NCI-H524 (cell line): ENCODE measurements at regions not wholly inside any gene's neighbourhood (a gene's known extent, or its start where the extent isn't known, plus 50 kb on each side); places are given as distances from the start of the nearest gene placed in this dataset.
A peak's percentile ranks its signal among the peaks of the same experiment; 100 is the strongest.

Experiments
- DNase-seq, 2 experiments: peaks; one replicate each; lab custom pipeline; 2025; lab: John Stamatoyannopoulos, UW

DNA sequence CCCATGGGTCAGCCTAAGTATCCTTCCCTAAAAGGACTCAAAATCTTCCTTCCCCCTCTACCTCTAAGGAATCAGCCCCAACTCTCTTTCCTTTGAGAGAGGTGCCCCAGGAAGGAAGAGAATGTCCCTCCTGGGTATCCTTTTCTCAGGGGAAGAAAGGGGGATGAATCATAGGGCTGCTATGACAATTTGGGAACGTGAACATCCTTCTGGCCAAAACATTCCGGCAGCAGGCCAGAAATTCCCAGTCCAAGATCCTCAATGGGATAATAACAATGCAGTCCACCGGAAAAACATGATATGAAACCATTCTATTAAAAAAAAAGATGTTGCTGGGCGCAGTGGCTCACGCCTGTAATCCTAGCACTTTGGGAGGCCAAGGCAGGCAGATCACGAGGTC lies 50.8 kb upstream of the CACNA2D3 start:
- no peak for DNase-seq

DNA sequence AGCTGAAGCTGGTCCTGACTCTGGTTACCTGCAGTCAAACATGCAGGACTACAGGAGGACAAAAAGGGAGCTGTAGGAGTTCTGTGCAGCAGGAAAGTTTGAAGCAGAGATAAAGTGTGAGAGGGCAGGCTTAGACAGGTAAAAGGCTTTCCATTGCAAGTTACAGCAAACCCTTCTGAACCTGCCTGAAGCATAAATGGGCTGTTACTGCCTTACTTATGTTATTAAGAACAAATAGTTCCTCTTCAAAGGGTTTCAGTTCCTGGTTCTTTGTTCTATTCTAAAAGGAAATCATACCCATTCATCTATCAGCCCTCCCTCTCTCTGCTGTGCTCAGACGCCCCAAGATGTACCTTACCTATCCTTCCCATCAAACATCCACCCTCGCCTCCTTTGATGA lies 52.4 kb upstream of the CACNA2D3 start:
- no peak for DNase-seq

DNA sequence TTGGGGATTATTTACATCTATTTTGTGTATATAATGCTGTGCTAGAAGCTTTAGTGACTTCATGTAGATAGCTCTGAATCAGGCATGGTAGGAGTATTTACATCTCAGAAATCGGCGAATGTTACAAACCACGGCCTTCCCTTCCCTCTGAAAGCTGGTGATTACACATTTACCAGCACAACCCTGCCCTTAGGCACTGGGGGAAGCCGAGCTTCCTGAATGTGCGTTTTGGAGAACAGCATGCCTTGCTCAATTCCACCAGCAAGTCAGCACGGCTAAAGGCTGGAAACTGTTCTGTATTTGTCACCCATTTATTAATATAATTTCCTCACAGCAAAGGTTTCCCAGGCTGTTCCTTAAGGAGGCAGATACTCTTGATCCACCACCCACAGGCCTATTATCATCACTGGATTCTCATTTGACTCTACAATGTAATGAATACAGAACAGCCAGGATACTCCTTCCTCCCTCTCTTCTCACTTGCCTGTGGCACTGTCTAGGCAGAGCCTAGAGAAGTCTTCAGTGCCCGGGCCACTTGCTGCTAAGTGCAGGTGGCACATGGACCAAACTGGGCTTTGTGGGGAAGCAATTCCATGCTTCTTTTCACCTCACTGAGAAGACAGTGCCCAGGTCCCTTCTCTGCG lies 55.2 kb upstream of the CACNA2D3 start:
- DNase-seq, result no peak

DNA sequence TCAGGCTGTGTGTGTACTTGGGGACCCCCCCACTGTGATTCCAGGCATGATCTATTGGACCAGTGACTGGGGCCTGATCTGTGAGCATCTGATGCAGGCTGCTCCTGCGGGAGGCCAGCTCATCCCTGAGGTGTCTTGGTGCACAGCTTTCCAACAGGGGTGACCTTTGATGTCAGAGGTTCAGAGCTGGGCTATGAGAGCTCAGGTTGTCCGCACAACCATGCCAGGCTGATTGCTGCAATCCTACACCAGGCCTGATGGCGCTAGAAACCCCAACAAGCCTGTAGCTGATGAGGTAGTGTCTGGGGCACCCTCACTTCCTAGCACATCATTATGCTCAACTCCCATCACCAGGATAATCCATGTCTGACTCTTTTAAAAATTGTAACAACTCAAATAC lies 56.1 kb upstream of the CACNA2D3 start:
- no peak for DNase-seq

DNA sequence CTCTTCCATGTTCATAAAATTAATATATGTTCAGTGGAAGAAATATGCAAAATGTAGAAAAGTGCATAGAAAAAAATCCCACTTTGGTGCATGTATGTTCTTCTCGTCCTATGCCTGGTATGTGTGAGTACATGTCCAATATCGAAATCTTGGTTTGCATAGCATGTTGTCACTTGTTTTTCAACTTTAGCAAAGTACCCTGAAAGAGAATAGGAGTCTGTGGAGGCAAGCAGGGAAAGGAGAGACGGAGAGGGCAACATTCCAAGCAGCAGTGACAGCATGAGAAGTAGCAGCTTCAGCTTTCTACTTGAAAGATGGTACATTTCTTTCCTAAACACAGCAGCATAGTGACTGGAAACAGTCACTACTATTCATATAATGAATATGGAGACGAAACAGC lies 56.8 kb upstream of the CACNA2D3 start:
- no peak for DNase-seq

DNA sequence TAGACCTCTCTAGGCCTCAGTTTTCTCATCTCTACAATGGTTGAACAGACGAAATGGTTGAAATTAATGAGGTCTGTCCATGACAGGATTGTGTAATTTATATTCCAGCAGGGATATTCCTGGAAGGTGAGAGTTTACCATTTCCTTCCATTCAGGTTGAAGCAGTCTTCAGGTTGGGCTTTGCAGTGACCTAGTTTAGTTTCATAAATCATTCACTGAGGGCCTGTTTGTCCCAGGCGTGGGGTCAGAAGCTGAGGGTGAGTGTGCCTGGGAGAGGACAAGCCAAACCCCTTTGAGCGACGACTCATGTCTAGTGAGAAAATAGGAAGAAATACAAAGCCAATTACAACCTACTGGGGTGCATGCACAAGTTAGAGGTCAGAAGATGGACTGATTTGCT lies 57.2 kb upstream of the CACNA2D3 start:
- no peak for DNase-seq

DNA sequence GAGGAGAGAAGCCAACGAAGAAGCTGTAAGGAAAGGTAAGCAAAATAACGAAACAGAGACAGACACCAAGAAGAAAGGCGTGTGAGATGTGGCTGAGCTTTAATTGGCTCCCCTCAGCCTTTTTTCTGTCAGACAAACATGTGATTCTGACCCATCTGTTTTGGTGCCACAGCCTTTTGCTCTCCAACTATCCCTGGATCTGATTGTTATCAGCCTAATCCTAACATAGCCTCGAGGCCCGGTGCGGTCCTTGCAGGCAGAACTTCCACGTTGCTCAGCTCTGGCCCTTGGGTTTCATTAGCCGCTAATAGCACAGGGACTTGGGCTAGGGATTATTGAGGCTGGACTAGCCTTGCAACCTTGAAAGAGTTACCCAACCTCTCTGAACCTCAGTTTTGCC lies 57.9 kb upstream of the CACNA2D3 start:
- no peak for DNase-seq

DNA sequence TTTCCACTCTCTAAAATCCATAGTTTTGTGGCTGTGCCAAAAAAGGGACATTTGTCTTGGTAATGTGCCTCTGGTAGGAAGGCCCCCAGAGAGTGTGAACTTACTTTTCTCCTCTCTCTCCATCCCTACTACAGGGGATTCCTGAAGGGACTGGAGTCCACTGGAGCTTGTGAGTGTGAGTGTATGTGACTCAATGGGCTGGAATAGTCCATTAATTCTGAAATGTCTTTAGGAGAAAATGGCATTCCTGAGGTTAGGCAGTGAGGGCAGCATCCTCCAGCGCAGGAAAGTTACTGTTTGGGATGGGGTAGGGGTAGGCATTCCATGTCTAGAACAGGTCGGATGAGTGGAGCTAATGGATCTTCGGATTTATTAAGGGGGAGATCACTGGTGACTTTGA lies 59.8 kb upstream of the CACNA2D3 start:
- no peak for DNase-seq

DNA sequence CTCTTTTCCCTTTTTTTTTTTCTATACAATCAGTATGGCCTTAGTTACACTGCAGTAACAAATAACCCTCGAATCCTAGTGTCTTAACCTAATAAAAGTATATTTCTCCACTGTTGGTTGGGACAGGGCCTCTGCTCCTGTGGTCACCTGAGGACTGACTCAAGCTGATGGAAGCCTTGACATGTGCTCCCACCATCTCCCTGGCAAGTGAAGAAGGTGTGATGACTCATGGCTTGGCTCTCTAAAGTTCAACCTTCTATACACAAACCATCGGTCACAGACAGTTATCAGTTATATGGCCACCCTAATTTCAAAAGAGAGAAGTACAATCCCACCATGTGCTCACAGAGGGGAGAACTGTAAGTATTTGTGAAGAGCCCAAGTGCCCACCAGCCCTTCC lies 65.8 kb upstream of the CACNA2D3 start:
- no peak for DNase-seq

DNA sequence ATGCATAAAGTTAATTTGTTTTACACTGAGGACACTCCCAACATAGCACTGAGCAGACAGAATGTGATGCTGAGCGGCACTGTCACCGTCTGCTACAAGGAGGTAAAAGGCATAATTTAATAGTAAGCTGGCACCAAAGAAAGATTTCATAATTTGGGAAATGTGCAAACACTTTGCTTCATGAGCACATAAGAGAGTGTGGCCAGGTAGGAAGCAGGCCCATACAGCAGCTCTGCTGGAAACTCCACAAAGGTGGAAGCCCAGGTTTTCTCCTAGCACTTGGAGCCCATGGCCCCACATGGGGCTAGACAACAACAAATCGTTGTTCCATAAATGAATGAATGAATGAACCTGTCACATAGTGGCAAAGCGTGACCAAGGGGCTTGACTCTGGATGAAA lies 68.5 kb upstream of the CACNA2D3 start:
- DNase-seq, result no peak

DNA sequence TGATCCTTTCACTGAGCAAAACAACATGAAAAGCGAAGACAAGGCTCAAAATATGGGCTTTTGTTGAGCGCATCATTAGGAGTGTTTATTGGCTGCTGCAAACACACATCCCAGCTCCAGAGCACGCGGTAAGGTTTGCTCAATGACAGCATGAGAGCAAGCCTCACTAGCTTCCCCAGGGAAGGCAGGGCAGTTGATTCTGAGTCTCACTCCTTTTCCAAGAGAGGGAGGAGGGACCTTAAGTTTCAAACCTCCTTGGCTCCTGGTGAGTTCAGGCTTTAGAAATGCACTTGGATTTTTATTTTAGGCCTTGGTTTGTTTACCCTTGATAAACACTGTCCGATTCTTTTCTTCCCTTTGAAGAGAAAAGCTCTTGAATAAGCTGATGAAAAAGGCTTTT lies 69.1 kb upstream of the CACNA2D3 start:
- no peak for DNase-seq

DNA sequence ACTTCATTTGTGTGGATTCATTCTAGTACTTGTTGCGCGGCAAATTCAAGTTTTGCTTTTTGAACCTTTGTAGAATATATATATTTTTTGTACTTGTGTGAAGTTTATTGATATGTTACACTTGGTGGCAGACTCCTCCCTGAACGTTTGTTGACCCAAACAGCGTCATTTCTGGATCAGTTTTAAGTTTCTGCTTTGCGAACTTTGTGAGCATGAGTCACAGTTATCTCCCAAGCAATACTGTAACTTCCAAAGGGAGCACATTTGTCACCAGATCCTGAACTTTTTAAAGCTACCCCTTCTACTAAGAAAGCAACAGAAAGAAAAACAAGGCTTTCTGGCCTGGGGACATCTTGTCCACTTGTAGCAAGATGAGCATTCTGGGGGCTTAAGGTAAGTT lies 74.8 kb upstream of the CACNA2D3 start:
- DNase-seq, result no peak

DNA sequence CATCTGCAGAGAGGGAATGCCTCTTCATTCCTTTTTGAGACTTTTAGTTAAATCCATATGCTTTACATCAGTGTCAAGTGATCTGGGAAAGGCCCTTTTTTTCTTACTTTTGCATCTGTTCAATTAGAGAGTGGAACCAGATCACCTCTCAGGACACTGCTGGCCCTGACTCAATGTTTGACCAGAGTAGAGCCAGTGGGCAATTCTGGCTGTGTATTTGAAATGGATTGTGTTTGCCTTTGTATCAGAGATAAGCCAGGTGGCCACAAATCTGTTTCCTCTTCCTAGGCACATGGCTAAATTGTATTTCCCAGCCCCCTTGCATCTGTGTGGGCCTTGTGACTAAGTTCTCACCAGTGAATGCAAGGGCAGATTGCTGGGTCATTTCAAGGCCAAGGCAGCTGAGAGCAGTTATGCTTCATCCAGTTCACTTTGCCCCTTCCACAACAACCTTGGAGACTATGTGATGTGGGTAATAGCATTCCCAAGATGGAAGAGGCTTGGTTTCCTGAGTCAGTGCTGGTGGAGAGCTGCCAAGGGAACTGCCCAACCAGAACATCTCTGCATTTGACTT lies 75.6 kb upstream of the CACNA2D3 start:
- DNase-seq, result peak in 1 of 2 experiments; percentile 40

DNA sequence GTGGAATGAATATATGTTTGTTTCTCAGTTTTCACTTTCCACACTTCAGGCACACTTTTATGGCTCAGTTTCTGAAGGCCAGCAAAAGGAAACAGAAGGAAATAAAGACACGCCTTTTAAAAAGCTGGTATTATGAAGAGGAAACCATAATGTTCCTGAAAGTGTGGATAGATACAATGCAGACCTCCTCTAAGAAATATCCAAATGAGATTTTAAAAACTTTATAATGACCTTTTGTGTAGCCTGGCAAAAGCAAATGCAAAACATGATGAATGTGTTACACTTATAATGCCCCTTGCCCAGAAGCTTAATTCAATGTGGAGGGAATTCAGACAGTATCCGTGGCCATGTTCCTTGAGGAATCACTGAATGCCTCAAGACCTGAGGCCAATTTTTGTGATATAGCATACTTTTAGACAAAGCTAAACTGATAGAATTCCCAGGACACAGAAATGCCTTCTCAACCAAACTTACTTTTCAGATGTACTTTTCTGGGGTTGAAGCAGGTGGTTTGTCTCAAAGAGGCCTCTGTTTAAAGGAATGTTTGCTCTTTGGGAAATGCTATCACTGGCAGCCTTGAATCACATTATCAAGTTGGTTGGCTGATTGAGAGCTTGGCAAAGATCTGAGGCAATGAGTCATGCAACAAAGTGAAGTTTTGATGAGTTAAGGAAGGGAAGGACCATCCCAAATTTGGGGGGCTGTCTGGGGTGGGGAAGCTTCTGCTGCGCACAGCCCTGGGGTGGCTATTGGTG lies 77.1 kb upstream of the CACNA2D3 start:
- no peak for DNase-seq

DNA sequence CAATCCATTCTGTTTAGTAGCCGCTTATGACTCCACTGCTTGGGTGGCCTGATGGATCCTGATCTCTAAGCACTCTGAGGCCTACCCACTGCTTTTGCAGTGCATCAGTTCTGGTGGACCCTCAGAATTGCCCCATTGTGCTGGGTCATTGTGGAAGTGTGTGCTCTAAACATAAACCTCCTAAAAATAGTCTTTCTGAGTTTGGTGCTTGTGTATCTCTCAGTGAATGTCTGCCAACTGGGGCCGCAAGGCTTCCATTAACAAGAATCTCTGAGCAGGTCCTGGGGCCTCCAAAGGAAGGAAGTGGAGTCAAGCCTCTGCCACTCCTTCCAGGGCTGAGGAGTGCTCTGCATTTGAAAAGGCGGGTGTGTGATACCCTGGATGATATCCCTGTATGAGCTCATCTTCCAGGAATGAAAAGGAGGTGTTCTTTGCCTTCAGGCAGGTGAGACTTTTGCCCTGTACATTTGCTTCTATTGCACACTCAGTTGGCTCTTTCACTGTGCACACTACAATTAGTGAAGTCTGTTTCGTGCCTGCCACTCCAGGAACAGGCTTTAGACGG lies 80.0 kb upstream of the CACNA2D3 start:
- no peak for DNase-seq

DNA sequence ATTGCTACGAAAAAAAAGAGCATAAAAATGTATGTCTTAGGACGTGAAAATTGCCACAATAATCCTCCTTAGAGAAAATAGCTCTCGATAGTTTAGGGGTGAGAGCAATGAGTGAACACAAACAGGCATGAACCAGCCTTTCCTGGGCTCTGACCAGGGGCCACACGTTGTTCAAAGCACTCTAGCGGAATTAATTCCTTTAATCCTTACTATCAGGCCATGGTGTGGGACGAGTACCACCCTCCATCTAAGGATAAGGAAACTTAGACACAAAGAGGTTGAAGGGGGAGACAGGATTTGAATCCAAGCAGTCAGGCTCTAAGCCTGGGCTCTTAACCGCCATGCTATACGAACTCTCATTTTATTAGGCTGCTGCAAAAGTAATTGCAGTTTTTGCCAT lies 81.9 kb upstream of the CACNA2D3 start:
- peak; percentile 30 to 61 for DNase-seq

DNA sequence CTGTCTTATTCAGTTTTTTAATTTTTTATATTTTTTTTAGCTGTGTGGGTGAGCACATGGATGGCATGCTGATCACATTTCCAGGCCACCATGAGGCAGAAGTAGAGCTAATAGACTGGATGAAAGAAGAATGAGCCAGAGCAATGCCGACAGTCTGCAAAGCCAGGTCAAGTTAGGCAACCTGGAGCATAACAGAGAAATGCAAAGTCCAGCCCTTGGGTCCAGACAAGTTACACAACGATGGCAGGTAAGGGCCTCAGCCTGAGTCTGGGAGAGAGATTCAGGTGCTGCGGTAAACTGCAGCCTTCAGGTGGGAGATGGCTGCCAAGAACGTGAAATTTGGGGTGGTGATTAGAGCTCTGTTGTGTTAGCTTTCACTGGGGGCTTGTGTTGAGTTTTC lies 84.0 kb upstream of the CACNA2D3 start:
- no peak for DNase-seq

DNA sequence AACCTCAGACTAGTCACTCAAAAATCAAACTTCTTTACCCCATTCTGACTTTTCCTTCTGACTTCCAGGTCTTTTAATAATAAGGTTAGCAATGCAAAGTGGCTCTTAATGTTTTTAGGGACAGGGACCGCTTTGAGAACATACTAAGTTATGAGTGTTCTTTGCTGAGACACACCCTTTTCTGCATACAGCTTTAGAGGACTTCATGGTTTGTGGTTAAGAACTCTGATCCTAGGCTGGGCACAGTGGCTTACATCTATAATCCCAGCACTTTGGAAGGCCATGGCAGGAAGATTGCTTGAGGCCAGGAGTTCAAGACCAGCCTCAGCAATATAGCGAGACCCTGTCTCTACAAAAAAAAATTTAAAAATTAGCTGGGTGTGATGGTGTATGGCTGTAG lies 85.8 kb upstream of the CACNA2D3 start:
- no peak for DNase-seq

DNA sequence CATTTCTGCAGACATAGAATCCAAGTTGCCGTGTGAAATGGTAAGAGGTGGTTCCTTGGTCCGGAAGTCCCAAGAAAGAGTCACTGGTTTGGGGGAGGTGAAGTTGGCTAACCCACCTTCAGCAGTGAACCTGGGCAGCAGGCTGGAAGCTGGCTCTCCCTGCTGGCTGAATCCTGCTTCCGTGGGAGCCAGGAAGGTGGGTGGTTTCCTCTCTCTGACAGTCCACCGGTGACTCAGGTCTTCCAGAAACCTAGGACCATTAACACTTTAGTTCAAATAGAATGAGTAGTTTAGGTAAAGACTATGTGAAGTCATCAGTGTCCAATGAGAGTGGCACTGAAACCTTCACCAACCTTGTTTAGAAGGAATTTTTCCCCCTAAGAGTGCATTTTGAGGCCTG lies 87.4 kb upstream of the CACNA2D3 start:
- DNase-seq, result no peak

DNA sequence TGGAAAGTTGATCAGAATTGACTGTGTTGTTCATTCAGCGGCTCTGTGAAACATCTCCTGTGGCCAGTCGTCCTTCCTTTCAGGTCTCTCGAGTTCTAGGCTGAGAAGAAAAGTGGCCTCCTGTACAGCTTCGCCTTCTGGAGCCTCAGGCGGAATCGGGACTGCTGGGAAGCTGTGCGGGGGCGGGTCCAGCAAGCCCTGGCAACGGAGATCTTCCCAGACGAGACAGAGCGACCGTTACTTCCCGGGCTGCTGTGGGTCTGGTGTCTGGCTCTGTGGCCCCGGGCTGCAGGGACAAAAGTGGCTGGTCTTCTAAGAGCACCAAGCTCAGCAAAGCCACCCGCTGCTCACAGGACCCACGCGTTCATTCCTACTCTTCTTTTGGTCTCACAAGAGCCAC lies 88.6 kb upstream of the CACNA2D3 start:
- no peak for DNase-seq

DNA sequence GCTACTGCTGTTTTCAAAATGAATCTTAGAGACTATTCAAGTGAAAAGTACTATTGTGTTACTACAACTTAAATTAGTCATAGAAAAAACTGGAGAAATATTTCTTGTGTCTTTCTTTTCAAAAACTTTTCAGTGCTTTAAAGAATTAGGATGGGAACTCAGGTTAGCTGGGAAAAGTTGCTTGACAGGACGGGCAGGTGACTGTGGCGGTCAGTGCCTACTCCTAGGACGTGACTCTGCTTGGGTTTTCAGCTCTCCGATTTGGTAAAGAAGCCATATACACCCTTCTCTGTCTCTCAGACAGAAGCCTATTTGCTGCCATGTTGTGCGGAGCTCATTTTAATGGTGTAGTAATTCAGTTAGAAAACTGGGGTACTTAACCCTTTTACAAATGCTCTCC lies 89.8 kb upstream of the CACNA2D3 start:
- no peak for DNase-seq

DNA sequence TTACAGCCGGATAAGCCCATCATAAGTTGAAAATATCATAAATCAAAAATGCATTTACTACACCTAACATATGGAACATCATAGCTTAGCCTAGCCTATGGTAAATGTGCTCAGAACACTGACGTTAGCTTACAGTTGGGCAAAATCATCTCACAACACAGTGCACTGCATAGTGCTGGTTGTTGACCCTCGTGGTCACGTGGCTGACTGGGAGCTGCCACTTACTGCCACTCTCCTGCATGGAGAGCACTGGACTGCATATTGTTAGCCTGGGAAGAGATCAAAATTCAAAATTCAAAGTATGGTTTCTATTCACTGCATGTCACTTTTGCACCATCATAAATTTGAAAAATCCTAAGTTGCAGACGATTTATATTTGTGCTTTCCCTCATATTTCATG lies 94.0 kb upstream of the CACNA2D3 start:
- no peak for DNase-seq

DNA sequence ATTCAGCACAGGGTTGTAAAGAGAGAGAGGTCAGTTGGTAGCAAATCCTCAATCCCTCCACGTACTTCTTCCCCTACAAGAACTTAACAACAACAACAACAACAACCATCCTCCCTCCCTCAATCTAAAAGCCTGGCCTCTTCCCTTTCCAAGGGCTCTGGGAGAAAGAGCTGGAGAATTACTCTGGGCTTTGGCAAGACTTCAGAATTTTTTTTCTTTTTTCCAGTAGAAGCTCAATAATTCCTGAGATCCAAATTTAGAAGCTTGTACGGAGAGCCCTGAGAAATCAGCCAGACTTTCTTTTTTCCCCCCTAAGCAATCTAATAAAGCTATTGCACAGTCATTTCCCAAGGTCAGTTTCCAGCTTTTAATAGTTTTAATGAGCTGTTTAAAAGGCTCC lies 95.8 kb upstream of the CACNA2D3 start:
- no peak for DNase-seq
